ENCODE measurements at regions not wholly inside any gene's neighbourhood (a gene's known extent, or its start where the extent isn't known, plus 50 kb on each side); places are given as distances from the start of the nearest gene placed in this dataset.
"Not testable (repeated sequence)": the region's sequence is repeated elsewhere in the genome, so short reads cannot be mapped to it uniquely, and the experiment has no call there.

DNA sequence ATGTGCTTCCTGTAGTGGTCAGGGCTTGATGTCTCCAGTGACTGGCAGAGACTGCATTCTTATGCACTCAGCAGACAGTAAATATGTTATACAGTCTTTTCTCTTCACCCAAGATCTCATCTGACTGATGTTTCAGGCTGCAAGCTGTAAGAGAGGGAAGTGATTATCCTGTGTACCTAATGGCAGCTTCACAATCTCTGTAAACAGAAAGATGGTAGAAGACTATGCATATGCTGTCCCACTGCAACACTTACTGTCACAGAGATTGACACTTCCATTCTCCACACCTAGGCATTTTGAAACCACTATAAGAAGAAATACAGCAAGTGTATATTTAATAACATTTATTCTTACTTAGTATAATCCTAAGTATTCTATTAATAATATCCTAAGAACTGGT, 97.6 kb upstream of the ANXA1 start:
- DNase-seq (ENCODE audit: low read depth) = no peak

DNA sequence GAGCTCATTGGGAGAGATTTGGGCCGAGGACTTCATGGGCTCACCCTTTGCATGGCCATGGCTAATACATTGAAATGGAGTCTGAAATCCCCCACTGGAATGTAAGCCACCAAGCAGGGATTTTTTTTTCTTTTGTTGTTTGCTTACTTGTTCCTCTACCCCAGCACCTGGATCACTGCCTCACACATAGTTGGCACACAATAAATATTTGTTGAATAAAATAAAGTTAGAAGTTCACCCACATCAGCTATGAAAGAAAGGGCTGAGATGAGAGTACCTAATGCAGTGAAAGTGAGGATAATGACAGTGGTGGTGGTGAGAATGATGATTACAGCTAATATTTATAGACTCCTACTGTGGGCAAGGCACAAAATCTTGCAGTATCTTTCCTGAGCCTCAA, 98.1 kb upstream of the ANXA1 start:
- no peak for DNase-seq (ENCODE audit: low read depth)

GRCh38 chr9:73050887-73051550, 98.2 kb upstream of the ALDH1A1 start:
- DNase-seq (ENCODE audit: low read depth) = peak; percentile 24

DNA sequence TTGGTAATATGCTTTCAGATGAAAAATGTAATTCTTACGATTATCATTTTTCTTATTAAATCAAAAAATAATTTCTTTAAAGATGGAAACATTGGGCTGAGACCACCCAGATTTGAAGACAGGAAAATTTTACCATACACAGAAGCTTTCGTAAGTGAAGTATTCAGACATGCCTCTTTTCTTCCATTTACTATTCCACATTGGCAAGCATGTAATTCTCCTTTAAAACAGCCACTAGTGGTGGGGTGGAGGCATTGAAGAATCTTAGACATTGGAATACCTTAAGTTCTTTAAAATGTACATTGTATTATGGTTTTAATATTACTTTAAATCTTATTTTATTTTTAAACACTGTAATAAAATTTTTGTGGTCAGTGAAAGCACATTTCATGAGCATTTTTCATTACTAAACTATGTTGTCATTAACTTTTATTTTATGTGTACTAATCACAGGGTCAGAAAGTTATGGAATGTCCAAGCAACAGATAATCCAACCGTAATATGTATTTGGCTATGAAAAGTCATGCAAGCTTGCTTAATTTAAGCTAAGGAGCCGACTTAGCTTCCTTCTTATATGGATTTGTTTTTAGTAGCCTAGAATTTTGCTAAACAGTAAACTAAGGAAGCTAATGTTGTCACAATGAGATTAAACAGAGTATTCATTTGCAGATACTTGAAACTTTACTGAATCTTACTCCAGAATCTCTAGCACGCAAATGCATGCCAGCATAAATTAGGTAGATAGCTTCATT, 97.4 kb upstream of the ALDH1A1 start:
- peak; percentile 29 for DNase-seq (ENCODE audit: low read depth)

DNA sequence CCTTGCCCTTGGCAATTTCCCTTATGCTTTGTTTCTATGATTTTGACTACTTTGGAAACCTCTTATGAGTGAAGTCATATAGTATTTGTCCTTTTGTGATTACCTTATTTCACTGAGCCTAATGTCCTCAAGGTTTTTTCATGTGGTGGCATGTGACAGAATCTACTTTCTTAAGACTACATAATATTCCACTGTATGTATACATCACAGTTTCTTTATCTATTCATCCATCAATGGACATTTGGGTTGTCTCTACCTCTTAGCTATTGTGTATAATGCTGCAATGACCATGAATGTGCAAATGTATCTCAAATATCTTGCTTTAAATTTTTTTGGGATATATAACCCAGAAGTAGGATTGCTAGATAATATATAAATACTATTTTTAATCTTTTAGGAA, 96.4 kb upstream of the ALDH1A1 start:
- no peak for DNase-seq (ENCODE audit: low read depth)

DNA sequence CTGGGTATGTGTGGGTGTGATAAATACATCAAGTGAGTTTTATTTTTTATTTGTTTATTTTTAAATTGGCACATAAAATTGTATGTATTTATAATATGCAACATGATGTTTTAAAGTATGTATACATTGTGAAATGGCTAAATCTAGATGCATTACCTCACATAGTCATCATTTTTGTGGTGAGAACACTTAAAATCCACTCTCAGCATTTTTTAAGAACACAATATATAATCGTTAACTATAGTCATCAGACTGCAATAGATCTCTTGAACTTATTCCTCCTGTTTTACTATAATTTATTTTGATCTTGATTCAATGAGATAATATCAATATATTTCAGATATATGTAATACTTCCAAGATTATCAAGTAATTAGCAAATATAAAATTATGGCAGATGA, 93.9 kb upstream of the ALDH1A1 start:
- no peak for DNase-seq (ENCODE audit: low read depth)

GRCh38 chr9:73044776-73045175, 91.9 kb upstream of the ALDH1A1 start:
- DNase-seq (ENCODE audit: low read depth) = not testable (repeated sequence)

GRCh38 chr9:73042155-73042554, 89.3 kb upstream of the ALDH1A1 start:
- peak; percentile 73 for DNase-seq (ENCODE audit: low read depth)

GRCh38 chr9:73039271-73040263, 86.7 kb upstream of the ALDH1A1 start:
- DNase-seq (ENCODE audit: low read depth) = peak; percentile 62

DNA sequence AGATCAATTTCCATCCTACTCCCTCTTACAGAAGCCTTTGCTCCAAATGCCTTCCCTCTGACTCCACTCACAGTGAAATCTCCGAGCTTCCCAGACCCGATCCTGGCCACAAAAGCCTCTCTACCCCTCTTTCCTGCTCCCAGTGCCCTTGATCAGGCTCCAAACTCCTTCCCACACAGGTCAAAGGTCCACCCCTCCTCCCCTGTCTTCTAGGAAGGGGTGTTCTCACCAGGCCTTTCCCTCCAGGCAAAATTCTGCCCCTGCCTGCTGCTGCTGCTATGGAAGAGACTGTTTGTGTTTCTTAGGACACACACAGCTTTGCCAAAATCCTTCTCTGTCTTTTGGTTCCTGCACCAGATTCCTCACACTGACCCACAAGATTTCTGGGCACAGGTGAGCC, 85.8 kb upstream of the ALDH1A1 start:
- DNase-seq (ENCODE audit: low read depth) = peak; percentile 90

DNA sequence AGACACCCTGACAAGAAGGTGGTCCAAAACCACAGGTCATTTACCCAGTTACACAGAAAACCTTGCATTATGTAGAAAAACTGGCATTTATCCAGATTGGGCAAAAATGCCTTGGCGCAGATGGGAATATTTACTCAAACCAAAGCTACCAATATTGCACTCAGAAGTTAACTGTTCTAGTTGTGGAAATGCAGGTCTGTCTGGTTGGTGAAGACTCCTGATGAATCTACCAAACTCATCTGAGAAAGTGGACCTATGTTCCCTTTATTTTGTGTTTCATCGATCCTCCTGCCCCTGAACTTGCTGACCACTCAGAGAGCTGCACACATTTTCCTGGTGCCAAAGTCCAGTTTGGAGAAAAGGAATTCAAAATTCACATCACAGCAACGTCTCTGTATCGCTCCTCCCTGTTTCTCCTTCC, 85.2 kb upstream of the ALDH1A1 start:
- DNase-seq (ENCODE audit: low read depth) = peak; percentile 8

DNA sequence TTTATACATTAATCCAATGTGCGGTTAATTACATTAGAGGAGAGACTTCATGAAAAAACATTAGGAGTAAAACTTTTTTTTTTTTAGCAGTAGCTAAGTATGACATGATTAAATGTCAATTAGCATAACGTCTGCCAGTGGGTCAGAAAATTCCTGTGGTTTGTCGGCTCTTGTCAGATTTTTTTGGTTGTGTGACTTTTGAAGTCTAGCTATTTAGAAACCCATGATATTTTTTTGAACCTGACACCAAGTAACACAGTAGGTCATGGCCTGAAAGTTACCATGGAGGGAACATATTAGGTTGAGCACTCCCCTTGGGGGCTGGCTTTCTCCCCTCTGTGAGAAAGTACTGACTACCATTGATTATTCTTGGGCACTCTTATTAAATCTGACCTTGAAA, 84.8 kb upstream of the ALDH1A1 start:
- peak; percentile 72 for DNase-seq (ENCODE audit: low read depth)

GRCh38 chr9:73034962-73035361, 82.1 kb upstream of the ALDH1A1 start:
- peak; percentile 27 for DNase-seq (ENCODE audit: low read depth)

- no peak for DNase-seq (ENCODE audit: low read depth)
These were observed 78.5 kb upstream of the ALDH1A1 start for GRCh38 chr9:73031350-73031749.

DNA sequence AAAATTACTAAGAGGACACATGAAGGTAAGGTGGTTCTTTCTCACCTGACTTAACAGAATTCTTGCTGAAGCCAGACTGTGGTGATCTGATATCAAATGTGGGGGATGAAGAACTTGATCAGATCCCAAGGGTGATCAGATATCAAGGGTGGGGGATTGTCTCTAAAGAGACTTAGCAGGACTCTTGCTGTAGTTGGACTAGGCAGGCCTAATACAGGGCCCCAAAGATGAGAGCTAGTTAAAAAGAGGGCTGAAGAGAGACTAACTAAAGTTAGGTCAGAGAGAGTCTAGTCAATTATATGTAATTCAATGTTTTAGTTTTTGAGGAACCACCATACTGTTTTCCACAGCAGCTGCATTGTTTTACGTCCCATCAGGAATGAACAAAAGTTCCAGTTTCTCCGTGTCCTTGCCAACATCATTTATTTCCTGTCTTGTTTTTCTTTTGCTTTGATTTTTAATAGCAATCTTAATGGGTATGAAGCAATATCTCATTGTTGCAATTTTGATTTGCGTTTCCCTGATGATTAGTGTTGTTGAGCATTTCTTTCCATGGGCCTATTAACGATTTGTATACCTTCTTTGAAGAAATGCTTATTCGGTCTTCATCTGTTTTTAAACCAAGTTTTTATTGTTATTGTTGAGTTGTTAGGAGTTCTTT, 77.6 kb upstream of the ALDH1A1 start:
- no peak for DNase-seq (ENCODE audit: low read depth)

DNA sequence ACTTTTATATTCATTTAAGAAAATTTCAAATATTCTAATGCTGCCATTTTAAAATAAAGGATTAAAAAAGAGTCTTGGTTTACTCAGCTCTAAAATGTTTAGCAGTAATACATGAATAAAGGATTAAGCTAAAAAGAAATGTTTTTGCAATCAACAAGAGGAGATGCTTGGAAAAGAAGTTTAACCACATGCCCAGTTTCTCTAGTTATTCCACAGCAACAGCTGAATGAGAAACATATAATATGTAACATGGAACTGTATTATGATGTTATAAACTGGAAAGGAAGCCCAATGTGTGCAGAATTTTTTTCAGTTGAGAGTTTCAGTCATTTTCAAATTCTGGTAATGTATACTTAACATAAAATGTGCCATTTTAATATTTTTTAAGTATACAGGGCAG, 76.5 kb upstream of the ALDH1A1 start:
- no peak for DNase-seq (ENCODE audit: low read depth)

- no peak for DNase-seq (ENCODE audit: low read depth)
These were observed 73.5 kb upstream of the ALDH1A1 start for GRCh38 chr9:73026375-73026774.

DNA sequence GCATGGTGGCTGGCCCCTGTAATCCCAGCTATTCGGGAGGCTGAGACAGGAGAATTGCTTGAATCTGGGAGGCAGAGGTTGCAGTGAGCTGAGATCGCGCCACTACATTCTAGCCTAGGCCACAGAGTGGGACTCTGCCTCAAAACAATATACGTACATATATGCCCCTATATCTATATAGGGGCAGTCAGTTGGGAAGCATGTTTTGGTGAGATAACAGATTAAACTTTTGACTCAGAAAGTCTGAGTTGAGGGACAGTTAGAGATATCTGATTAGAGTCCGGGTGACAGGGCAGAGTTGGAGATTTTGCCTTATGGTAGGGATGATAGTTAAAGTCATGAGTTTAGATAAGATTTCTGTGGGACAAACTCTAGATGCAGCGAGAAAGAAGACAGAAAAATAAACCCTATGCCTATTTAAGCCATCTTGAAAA, 71.8 kb upstream of the ALDH1A1 start:
- DNase-seq (ENCODE audit: low read depth) = no peak

GRCh38 chr9:73023025-73023541, 70.2 kb upstream of the ALDH1A1 start:
- peak; percentile 75 for DNase-seq (ENCODE audit: low read depth)

DNA sequence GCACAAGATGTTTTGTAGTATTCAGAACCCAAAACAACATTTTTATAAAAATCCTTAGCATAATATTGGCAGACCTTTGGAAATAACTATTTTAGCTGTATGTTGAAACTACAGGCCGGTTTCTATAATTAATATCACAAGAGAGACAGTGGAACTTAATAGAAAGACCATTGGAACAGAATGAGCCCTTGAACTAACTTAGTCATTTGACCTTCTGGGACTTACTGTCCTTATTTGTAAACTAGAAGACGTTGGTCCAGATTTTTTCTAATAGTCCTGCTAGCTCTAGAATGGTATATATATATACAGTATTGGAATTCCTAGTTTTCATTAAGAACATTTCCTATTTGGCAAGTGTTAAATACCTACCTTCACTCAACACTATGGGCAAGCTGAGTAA, 69.5 kb upstream of the ALDH1A1 start:
- DNase-seq (ENCODE audit: low read depth) = no peak

GRCh38 chr9:73020877-73021276, 68.0 kb upstream of the ALDH1A1 start:
- no peak for DNase-seq (ENCODE audit: low read depth)

All from M059J (cell line).